NCI-H510A (cell line): ENCODE measurements at regions not wholly inside any gene's neighbourhood (a gene's known extent, or its start where the extent isn't known, plus 50 kb on each side); places are given as distances from the start of the nearest gene placed in this dataset.
"Not testable (repeated sequence)": the region's sequence is repeated elsewhere in the genome, so short reads cannot be mapped to it uniquely, and the experiment has no call there.

ENCODE experiments used
- DNase-seq: peaks from one replicate; lab custom pipeline; 2025; lab: John Stamatoyannopoulos, UW

DNA sequence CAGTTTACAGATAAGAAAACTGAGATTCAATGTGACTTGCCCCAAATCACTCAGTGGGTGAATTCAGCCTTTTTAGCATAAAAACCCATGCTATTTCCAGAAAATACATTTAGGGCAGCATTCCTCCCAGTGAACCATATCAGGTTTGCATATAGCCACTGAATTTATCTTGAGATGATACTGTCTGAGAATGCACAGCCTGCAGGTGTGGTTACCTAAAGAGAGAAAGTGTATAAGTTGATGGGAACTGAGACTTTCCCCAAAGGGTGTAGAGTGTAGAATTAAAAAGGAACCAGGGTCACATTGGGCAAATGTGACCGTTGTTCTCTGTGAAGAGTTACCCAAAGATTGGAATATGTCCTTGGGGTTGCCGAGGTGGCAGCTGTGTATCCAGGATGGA lies 100.0 kb upstream of the PIK3R1 start:
- DNase-seq: no peak

DNA sequence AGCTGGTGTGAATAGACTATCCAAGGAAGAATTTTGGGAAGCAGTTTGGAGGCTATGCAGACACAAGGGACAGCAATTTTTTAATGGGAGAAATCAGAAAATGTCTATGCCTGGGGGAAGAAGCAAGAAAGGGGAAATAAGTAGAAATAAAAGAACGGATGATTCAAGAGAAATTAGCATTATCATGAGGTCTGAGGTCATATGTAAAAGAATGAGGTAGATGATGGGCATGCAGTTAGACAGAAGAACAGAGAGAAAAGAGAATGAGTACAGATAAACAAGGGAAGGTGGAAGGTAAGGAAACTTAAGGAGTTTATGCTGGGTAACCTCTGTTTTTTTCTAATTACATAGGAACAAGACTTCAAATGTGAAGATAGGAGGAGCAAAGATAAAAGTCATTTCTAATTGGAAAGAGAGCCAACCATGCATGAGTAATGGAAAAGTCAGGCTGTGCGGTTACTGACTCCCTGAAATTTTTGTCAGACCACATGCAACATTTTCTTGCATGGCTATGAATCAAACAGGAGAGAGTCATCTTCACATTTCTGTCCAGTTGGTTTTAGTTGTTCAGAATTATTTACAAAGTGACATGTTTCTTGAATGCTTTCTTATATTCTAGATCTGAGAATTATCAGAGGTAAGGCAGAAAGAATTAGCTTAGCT lies 101.0 kb upstream of the PIK3R1 start:
- DNase-seq: no peak

DNA sequence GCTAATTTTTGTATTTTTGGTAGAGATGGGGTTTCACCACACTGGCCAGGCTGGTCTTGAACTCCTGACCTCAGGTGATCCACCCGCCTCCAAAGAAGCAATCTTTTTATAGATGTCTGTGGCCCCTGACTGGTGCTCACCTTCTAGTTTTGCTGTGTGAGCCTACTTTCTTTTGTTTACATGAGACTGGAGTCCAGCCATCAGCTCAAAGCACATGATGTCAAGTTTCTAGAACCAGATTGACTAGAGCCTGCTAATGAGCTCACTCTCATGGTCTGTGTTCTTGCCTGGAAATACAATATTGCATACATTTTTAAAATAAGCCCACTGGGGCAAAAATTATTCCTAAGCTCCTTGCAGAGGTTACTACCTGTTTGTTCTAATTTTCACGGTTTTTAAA lies 102.9 kb upstream of the PIK3R1 start:
- DNase-seq: no peak

DNA sequence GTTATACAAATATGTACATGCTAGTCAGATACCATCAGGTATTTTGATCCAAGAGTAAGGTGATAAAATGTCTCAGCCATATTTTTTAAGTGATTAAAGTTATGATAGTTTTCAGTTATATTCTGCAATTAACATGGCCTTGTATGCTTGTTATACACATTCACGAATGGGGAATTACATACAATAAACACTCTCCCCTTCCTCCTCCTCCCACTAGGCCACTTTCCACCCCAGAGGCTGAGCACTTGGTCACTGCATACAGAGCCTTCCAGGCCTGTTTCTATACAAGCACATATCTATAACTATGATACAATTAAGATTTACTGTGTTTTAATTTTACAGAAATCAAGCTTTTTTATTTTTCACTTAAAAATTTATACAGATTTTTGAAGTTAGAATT lies 104.7 kb upstream of the PIK3R1 start:
- no peak for DNase-seq

DNA sequence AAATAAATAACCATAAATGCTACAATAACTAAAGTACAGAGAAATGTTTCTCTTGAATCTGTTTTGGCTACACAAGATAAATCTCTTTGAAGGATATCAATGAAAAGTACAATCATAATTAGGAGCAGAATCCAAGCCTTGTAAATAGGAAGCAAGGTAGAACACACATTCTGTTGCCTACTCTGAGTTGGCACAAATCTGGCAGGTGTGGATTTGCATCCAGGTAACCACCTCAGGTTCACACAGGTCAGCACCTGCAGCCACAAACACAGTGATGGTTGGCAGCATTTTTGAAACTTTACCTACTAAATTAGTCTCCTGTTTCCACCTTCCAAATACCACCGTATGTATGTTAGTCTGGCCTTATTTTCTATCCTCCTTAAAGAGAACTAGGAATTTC lies 105.3 kb upstream of the PIK3R1 start:
- DNase-seq: no peak

DNA sequence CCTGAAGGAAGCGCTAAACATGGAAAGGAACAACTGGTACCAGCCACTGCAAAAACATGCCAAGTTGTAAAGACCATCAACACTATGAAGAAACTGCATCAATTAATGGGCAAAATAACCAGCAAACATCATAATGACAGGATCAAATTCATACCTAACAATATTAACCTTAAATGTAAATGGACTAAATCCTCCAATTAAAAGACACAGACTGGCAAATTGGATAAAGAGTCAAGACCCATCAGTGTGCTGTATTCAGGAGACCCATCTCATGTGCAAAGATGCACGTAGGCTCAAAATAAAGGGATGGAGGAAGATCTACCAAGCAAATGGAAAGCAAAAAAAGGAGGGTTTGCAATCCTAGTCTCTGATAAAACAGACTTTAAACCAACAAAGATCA lies 111.3 kb upstream of the PIK3R1 start:
- not testable (repeated sequence) for DNase-seq

DNA sequence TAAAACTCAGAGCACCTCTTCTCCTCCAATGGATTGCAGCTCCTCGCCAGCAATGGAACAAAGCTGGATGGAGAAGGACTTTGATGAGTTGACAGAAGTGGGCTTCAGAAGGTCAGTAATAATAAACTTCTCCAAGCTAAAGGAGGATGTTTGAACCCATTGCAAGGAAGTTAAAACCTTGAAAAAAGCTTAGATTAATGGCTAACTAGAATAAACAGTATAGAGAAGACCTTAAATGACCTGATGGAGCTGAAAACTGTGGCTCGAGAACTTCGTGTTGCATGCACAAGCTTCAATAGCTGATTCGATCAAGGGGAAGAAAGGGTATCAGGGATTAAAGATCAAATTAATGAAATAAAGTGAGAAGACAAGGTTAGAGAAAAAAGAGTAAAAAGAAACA lies 112.3 kb upstream of the PIK3R1 start:
- not testable (repeated sequence) for DNase-seq

DNA sequence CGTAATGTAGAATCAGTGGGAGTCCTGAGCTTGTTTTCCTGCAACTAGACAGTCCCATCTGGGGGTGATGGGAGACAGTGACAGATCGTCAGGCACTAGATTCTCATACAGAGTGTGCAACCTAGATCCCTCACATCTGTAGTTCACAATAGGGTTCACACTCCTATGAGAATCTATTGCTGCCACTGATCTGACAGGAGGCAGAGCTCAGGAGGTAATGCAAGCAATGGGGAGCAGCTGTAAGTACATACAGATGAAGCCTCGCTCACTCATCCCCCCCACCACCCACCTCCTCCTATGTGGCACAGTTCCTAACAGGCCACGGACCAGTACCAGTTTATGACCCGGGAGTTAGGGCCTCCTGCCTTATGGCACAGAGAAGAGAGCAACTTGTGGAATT lies 116.2 kb upstream of the PIK3R1 start:
- no peak for DNase-seq

DNA sequence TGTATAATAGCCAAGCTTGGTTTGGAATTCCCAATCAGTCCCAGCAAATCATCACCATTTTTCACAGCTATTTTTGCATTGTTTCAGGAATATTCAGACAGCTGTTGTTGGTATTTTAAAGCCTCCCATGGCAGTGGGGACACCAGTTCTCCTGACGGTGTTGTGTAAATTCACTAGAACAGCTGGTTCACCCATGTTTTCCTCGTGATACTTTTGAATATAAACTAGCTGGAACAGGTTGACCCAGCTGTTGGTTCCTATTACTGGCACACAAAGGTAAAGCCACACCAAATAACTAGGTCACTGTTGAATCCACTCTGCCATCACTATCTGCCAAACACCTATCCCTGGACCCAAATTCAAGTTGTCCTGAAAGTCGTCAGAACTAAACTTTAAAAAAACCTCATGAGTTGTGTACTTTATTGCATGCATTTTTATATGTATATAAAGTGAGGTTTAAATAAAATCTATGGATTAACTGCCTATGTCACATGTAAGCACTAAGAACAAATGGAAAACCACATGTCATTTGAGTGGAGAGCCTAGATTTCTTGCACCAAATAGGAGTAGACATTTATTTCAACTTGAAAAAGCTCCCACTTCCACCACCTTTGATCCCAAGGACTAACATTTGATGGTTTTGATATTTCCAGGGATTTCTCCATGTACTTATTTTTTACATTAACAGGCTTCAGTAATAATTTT lies 121.9 kb upstream of the PIK3R1 start:
- DNase-seq: no peak

DNA sequence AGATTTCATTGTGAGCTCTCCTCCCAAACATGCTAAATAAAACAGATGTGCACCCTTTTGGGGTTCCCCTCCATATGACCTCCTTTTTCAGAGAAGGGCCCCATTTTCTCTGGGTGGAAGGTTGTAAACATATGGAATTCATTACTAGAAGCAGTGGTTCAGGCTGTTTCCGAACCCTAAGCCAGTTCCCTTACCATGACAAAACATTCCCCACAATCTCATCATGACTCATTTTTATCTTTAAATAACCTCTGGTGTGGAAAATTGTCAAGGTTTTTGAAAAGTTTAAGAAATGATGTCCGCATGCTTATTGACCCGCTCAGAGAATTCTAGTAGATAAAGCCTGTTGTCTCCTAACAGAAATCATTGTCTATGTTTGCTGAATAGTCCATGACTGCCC lies 127.3 kb upstream of the PIK3R1 start:
- DNase-seq: no peak

DNA sequence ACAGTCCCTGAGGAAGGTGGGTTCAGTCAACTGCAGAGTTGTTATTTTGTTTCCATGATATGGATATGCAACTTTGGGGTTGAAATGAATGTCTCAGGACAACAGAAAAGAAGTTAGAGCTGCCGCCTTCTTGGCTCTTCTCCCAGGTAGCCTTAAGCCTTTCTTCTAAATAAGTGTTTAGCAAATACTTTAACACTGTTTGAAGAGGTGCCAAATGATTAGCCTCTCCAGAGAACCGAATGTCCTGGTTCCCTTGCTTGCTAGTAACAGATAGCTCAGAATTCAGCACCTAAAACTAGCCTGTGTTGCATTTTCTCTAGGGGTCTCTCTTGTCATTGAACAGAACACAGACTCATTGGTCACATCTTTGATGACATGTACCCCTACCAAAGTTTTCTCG lies 127.7 kb upstream of the PIK3R1 start:
- DNase-seq: no peak

DNA sequence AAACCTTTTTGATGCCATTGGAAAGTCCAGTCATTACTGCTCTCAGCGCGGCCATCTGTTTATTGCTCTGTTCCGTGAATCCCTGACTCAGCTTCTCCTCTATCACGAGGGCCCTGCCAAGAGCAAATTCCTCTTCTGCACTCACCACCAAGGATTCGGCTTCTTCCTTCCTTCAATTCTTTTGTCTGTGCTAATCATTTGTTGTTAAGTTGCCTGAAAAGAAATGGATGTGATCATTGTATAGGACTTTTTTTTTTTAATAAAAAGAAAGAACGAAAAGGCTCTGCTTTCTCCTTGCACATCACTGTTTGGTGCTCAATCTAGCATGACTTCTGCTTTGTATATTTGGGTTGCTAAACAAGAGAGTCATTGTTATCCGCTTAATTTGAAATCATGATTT lies 128.7 kb upstream of the PIK3R1 start:
- DNase-seq: no peak

DNA sequence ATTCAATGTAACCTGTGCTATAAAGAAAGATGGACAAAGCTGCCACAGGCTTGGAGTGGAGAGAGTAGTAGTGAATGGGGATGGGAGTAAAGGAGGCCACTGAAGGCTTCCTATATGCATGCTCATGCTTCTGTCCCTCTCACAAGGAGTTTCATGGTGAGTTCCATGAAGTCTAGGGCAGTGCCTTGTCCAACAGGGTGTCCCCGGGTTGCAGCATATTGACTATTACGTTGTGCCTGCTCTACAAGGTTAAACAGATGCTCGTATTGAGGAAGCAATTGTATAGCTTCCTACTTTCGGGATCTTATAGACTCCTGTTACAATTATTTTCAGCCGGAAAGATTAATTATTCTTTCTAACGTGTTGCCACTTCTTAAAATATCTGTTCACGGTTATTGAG lies 129.1 kb upstream of the PIK3R1 start:
- DNase-seq: no peak

DNA sequence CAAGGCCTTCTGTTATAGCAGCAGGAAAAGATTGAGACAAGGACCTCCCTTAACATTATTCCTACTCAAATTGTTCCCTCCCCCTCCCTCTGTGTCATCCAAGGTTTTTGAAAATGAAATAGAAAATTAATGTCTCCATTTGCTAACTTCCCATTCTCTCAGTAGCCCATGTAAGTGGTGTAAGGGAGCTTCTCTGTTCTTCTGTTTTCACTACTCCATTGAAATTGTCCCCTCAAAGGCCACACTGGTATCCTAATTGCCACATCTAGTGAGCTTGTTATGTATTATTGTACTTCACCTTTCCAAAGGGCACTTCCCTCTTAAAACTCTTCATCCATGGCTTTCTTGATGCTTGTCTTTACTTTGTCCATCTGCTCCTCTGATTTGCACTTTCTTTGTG lies 131.2 kb upstream of the PIK3R1 start:
- no peak for DNase-seq

DNA sequence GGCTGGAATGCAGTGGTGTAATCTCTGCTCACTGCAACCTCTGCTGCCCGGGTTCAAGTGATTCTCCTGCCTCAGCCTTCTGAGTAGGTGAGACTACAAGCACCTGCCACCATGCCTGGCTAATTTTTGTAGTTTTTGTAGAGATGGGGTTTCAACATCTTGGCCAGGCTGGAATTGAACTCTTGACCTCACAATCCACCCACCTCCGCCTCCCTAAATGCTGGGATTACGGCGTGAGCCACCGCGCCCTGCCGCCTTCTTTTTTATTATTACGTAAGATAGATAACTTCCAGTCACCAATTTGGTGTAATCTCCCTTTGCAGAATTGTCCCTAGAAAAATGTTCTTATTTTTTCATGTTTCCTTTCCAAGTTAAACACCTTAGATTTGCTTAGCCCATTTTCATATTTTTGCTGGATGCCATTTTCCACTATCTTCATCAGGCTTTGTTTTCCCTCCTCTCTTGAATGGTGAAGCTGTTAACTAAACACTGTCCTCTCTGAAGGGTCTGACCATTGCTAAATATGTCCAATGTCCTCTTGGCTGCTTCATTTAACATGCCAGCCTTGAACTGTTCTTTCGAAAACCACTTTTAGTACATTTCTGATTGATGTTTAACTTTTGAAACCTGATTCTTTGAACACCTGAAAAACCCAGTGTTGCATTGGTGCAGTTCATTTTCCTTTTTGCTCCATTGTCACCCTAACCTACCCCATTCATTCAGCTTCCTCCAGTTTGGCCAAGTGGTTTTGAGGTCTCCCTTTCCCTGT lies 135.1 kb upstream of the PIK3R1 start:
- no peak for DNase-seq

DNA sequence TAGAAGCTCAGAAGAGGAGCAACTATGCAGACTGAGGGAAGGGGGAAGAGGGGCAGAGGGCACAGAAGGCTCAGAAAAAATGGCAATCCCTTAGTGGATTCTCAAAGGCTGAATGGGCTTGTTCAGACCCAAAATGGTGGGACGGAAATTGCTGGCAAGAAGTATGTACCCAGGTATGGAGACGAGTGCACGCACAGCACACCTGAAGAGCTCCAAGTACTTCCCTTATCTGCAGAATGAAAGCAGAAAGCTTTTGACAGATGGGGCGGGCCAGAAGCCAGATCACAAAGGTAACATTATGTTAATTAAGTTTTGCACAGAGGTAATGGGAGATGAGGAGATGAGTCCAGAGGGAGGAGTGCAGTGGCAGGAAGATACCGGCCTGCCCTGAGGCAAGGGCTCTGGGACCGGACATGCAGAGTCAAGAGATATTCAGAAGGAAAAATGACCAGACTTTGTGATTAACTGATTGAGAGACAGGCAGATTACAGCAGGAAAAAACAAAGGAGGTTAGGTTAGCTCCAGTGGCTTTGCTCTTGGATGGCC lies 138.1 kb upstream of the PIK3R1 start:
- DNase-seq: no peak

DNA sequence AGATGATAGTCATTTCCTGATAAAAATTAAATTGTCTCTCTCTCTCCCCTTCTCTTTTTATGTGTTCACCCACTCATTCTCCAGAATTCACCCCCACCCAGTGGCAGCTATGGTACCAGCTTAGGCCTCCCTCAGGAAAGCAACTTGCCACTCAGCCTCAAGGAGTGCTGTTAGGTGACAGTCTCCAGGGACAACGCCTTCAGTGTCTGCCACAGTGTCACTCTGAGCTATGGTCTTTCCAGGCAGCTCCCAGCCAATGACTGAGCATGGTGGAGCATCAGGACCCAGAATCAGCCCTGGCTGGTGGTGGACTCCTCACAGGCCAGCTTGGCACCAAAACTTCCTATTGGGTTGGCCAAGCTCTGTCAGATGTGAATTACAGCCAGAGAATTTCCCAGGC lies 140.9 kb upstream of the PIK3R1 start:
- DNase-seq: no peak

DNA sequence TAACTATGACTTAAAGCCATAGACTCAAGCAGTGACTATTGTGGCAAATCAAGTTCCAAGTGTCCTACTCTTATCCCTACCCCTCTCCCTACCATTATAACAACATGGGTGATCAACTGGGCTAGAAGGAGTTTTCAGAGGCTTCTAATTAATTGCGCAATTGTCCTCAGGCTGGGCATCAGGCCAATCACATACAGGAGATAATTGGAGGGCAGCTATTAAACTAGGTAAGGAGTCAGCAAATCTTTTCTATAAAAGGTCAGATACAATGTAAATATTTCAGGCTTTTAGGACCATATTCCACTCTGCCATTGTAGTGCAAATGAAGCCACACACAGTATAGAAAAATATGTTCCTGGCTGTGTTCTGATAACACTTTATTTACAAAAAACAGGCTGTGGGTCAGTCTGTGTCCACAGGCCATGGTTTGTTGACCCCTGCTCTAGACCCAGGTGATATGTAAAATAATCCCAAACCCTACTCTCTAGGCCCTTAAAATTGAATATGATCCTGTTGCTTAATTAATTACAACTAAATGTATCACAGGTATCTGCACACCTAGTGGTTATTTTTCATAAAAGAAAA lies 141.4 kb upstream of the PIK3R1 start:
- no peak for DNase-seq

DNA sequence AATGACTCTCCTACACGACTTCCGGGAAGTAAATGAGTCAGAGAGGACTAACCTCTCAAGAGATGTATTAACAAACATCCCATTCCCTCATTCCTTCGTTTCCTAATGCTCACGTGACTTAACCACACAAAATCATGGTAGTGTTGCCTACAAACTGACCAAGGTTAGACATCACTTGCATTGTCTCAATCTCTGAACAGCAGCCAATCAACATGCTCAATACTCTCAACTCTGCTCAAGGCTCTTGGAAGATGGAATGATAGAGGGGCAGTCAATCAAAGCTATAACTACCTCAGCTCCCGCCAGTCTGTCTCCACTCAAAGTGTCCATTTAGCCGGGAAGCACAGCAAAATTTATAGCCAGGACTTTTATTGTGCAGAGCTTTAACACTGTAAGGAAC lies 143.8 kb upstream of the PIK3R1 start:
- DNase-seq: no peak

DNA sequence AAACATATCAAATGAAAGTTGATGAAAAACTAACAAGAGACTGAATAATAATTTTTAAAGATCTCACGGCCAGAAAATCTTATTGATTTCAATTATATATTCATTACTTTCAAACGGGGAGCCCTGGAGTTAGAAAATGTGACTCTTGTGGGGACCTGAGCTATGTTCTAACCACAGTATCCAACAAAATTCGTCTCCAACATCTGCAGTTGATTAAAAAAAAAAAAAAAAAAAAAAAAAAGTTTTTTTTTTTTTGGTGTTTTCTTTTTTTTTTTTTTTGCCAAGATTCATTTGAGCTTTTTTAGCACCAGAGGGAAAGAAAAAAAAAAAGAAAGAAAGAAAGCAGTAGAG lies 144.3 kb upstream of the PIK3R1 start:
- DNase-seq: no peak

DNA sequence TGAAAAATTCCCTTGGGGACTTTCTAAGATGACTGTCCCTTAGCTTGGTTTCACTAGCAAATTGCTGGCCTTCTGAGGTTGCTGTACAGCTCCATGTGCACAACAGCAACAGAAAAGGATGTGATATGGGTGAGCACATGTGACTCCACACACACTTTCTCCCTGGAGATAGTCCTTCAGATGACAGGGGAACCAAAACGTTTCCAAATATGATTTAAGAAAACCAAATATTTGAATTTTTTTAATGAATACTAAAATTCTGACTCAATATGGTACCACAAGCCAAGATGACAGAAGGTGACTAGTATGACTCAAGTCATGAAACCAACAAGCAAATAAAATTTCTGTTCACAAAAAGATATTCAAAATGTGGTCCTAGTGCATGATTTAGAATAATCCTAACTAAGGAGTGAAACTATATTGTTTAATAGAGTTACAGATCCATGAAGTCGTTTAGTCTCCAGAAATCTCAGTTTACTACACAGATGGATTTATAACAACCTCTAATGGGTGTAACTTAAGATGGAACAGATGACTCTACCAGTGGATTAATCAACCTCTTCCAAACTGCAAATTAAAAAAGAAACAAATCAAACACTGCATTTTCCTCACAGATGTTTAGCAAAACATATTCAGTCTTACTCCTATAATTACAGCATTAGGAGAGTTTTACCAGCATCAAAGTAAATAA lies 144.8 kb upstream of the PIK3R1 start:
- no peak for DNase-seq

DNA sequence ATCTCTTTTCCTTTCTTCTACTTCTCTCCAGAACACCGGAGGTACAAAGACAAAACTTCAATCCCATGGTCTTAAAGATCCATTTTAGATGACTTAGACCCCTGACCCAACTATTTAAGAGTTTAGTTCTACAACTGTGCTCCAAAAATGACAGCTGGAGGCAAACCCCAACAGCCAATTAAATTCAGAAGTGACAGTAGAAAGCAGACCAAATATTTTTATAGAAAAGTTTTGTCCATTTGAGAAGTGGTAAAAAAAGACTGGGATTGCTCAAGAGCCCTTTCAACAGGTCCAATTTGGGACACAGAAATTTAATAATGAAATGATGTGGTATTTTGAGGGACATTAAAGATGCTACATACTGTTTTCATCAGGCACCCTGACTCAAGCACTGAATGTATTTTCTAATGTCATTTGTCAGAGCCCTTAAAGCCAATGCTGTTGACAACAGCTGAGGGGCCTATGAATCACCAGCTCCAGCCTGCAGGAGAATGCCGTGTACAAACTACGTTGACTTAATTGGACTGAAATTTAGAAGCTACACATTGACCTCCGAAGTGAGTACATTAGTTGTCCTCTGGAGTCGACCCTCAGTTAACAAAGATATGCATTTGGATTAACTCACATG lies 147.5 kb upstream of the PIK3R1 start:
- no peak for DNase-seq
